ENCODE measurements at regions not wholly inside any gene's neighbourhood (a gene's known extent, or its start where the extent isn't known, plus 50 kb on each side); places are given as distances from the start of the nearest gene placed in this dataset.

DNA sequence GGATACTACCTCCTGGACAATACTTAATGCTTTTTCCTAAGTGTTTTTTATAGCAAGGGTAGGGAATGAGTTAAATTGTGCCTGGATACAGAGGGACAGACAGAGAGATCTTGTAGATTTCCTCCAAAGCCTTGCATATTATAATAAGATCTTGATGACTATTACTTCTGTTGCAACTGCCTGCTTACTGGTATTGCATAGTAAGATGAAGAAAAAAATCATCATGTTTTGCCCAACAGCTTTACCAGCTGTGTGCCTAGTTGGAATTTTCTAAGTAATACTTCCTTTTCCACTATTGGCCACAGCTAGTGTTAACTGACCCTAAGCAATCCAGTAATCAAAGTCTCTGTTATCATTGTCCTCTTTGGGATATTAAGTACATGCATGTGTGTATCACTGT is 139.0 kb downstream of the DCK start:
- DNase-seq = no peak
- Mint-ChIP-seq H3K27ac (no peak overlapping the region), H3K4me3 (no peak overlapping the region), H3K9me3 (no peaks in the 10 kb centered on the region), H3K4me1 (ENCODE audit: low read depth in 2 of 2) (peaks cover 0 to 4% of the 10 kb centered on the region in 2 donors), H3K27me3 (no peaks in the 10 kb centered on the region), H3K36me3 (ENCODE audit: insufficient read depth) (peaks cover 3% of the 10 kb centered on the region)
- ATAC-seq (replicated peaks) = no peak

DNA sequence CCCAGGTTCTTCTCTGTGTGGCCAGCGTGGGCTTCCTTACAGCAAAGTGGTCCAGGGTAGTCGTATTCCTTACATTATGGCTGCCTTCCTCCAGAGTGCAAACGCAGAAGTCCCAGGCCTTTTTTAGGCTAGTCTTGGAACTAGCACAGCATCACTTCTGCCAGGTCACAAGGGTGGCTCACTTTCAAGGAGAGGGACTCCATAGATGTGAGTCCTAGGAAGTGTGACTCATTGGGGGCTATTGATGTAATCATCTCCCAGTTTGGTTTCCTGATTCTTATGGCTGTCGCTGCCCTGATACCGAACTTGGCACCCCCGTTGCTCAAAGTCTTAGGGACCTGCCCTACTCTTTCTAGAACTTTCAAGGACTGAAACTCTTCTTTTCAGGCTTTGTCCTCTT is 140.0 kb downstream of the DCK start:
- ATAC-seq (replicated peaks) (no peak), DNase-seq (no peak)
- Mint-ChIP-seq H3K27me3 (no peaks in the 10 kb centered on the region), H3K9me3 (no peaks in the 10 kb centered on the region), H3K27ac (peak overlapping the region in 1 of 2 donors; percentile 63), H3K36me3 (ENCODE audit: insufficient read depth) (peaks cover 3% of the 10 kb centered on the region), H3K4me3 (no peak overlapping the region), H3K4me1 (ENCODE audit: low read depth in 2 of 2) (peaks cover 0 to 4% of the 10 kb centered on the region in 2 donors)

DNA sequence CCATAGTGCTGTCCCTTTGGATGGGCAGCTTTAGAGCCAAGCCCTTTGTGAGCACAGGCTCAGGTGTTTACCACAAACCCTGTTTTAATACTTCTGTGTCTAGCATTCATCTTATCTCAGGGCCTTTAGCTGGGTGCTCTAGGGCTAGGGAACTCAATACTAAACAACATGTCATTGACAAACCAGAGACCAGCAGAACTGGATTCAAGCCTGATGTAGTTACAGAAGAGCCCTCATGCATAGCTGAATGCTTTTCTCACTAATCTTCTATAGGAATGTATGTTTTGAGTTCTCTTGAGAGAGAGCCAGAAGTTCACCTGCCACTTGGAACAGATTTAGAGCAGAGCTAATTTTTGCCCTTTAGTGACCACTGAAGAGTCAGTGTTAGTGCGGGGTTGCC is 142.6 kb downstream of the DCK start:
- Mint-ChIP-seq H3K4me3 (no peak overlapping the region), H3K9me3 (peaks cover 0 to 12% of the 10 kb centered on the region in 2 donors), H3K36me3 (ENCODE audit: insufficient read depth) (peaks cover 9% of the 10 kb centered on the region), H3K4me1 (ENCODE audit: low read depth in 2 of 2) (peaks cover 4% of the 10 kb centered on the region in 2 donors), H3K27ac (no peak overlapping the region), H3K27me3 (no peaks in the 10 kb centered on the region)
- DNase-seq (no peak), ATAC-seq (replicated peaks) (no peak)

DNA sequence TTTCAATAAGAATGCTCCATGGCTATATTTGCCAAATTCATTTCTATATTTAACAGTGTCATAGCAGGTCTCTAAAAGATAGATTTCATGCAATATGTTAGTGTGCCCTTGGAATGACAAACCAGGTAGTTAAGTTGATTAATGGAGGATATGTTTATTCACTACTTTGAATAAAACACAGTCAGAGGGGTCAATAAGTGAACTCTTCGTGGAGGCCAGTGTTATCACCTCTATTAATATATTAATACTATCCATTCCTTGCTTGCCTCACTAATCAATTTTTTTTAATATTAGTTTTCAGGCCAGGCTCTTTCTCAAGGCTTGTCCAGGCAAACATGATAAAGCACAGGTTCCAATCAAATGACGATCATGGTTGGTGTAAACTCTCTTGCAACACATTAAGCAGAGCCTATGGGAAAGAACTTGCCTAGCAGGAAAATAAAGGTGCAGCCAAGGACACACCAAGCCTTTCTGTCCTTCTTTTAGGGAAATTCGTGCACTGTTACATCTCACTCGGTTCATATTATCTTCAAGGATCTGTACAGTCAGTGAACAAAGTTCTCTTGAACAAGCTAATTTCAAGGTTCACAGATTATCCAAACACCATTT is 144.7 kb downstream of the DCK start:
- no peak overlapping the region for H3K27ac Mint-ChIP-seq
- H3K4me3 Mint-ChIP-seq = no peak overlapping the region
- H3K9me3 Mint-ChIP-seq = peaks cover 0 to 12% of the 10 kb centered on the region in 2 donors
- no peak for ATAC-seq (replicated peaks)
- H3K4me1 Mint-ChIP-seq (ENCODE audit: low read depth in 2 of 2) = peaks cover 8 to 11% of the 10 kb centered on the region in 2 donors
- no peak for DNase-seq
- H3K27me3 Mint-ChIP-seq = no peaks in the 10 kb centered on the region
- H3K36me3 Mint-ChIP-seq (ENCODE audit: insufficient read depth) = peaks cover 6% of the 10 kb centered on the region

DNA sequence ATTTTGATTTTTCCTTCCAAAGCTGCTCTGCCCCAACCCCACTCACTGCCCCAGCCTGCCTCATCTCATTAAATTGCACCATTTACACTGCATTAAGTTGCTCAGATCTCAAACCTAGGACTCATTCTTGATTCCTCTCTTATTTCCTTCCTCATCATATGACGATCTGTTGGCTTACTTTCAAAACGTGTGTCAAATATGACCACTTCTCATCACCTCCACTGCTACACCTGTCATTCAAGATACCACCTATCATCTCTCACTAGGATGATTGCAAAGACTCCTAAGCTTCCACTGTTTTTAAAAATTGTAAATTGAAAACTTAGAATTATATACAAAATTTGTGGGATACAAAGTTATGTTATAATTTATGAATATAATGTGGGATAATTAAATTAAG is 147.1 kb downstream of the DCK start:
- no peak for ATAC-seq (replicated peaks)
- Mint-ChIP-seq H3K4me1 (ENCODE audit: low read depth in 2 of 2) (peaks cover 8 to 11% of the 10 kb centered on the region in 2 donors), H3K9me3 (peaks cover 0 to 12% of the 10 kb centered on the region in 2 donors), H3K27me3 (no peaks in the 10 kb centered on the region), H3K27ac (no peak overlapping the region), H3K4me3 (no peak overlapping the region), H3K36me3 (ENCODE audit: insufficient read depth) (peaks cover 6% of the 10 kb centered on the region)
- DNase-seq = no peak

DNA sequence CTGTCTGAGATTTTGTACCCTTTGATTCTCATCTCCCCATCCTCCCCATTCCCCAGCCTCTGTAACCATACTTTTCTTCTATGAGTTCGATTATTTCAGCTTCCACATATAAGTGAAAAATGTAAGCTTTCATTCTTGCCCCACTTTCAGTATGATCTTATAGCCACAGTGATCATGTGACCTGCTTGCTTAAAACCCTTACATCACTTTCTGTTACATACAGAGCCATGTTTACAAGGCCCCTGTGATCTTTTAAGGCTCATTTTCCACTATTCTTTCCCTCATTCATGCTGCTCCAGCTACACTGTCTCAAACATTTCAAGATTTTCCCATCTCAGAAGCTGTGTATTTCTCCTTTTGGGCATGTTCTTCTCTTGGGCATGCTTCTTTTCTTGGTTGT is 147.7 kb downstream of the DCK start:
- ATAC-seq (replicated peaks) = peak; percentile 56
- Mint-ChIP-seq H3K27me3 (no peaks in the 10 kb centered on the region), H3K36me3 (ENCODE audit: insufficient read depth) (peaks cover 6% of the 10 kb centered on the region), H3K4me1 (ENCODE audit: low read depth in 2 of 2) (peaks cover 8 to 11% of the 10 kb centered on the region in 2 donors), H3K9me3 (peaks cover 0 to 12% of the 10 kb centered on the region in 2 donors), H3K27ac (peak overlapping the region; percentile 1 to 39), H3K4me3 (no peak overlapping the region)
- no peak for DNase-seq

DNA sequence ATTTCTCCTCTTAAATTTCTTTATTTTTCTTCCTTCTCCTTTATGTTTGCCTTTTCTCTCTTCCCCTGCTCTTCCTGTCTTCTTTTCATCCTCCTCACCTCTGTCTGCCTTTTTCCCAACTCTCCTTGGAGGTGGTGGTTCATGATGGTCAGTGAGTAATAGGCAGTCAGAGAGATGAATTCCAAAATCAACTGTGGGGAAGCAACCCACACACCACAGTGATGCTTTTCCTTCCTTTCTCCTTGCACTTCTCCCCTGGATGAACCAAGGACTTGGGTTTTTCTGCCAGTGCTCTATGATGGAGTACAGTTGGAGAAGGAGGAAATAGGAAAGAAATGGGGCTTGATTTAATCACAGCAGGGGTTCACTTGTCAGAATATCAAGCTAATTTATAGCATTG is 153.8 kb downstream of the DCK start:
- Mint-ChIP-seq H3K36me3 (ENCODE audit: insufficient read depth) (no peaks in the 10 kb centered on the region), H3K4me1 (ENCODE audit: low read depth in 2 of 2) (no peaks in the 10 kb centered on the region), H3K9me3 (peaks cover 0 to 6% of the 10 kb centered on the region in 2 donors), H3K4me3 (no peak overlapping the region), H3K27me3 (no peaks in the 10 kb centered on the region), H3K27ac (no peak overlapping the region)
- no peak for ATAC-seq (replicated peaks)
- DNase-seq = no peak

DNA sequence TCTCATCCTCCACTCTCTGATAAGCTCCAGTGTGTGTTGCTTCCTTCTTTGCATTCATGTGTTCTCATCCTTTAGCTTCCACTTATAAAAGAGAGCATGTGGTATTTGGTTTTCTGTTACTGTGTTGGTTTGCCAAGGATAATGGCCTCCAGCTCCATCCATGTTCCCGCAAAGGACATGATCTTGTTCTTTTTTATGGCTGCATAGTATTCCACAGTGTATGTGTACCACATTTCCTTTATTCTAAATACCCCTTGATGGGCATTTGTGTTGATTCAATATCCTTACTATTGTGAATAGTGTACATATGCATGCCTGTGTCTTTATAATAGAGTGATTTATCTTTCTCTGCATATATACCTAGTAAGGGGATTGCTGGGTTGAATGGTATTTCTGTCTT is 155.1 kb downstream of the DCK start:
- no peak for ATAC-seq (replicated peaks)
- Mint-ChIP-seq H3K27me3 (peaks cover 0 to 2% of the 10 kb centered on the region in 2 donors), H3K36me3 (ENCODE audit: insufficient read depth) (no peaks in the 10 kb centered on the region), H3K4me3 (no peak overlapping the region), H3K27ac (no peak overlapping the region), H3K4me1 (ENCODE audit: low read depth in 2 of 2) (no peaks in the 10 kb centered on the region), H3K9me3 (peaks cover 0 to 6% of the 10 kb centered on the region in 2 donors)
- DNase-seq = no peak

DNA sequence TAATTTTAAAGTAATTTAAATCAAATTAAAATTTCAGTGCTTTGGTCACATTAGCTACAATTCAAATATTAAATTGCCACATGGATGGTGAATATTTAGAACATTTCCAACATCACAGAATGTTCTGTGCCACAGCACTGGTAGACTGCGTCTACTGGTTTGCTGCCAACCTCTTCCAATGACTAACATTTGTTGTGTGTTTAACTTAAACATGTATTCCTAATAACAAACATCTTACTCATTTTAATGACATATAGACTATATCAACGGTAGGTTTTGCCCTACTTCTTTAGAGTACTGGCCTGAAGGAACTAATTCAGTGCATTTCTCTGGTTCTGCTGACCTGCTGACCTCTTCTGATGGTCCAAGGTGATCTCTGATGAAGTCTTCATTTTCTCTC is 157.6 kb downstream of the DCK start:
- no peak overlapping the region for H3K27ac Mint-ChIP-seq
- peaks cover 0 to 6% of the 10 kb centered on the region in 2 donors for H3K9me3 Mint-ChIP-seq
- no peak for ATAC-seq (replicated peaks)
- no peaks in the 10 kb centered on the region for H3K36me3 Mint-ChIP-seq (ENCODE audit: insufficient read depth)
- H3K27me3 Mint-ChIP-seq = peaks cover 0 to 12% of the 10 kb centered on the region in 2 donors
- no peak overlapping the region for H3K4me3 Mint-ChIP-seq
- no peaks in the 10 kb centered on the region for H3K4me1 Mint-ChIP-seq (ENCODE audit: low read depth in 2 of 2)
- no peak for DNase-seq

DNA sequence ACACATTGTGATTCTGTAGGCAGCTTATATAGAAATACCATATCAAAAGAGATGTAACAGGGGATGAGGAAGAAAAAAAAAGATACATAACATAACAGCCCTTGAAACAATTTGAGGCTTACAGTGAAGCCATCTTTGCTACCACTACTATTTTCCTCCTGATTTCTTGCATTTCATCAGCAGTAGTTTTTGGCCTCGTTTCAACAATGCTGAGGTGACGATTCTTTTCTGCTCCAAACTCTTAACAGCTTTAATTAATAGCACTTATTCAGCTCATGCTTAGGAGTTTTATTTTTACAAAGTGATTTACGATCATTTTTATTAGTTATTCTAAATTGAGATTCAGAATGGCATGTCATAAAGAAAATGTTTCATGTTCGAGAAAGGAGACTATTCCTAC is 163.2 kb downstream of the DCK start:
- H3K27ac Mint-ChIP-seq = no peak overlapping the region
- H3K4me3 Mint-ChIP-seq = no peak overlapping the region
- ATAC-seq (replicated peaks) (no peak), DNase-seq (no peak)
- H3K4me1 Mint-ChIP-seq (ENCODE audit: low read depth in 2 of 2) = no peaks in the 10 kb centered on the region
- peaks cover 0 to 12% of the 10 kb centered on the region in 2 donors for H3K27me3 Mint-ChIP-seq
- no peaks in the 10 kb centered on the region for H3K9me3 Mint-ChIP-seq
- H3K36me3 Mint-ChIP-seq (ENCODE audit: insufficient read depth) = no peaks in the 10 kb centered on the region

DNA sequence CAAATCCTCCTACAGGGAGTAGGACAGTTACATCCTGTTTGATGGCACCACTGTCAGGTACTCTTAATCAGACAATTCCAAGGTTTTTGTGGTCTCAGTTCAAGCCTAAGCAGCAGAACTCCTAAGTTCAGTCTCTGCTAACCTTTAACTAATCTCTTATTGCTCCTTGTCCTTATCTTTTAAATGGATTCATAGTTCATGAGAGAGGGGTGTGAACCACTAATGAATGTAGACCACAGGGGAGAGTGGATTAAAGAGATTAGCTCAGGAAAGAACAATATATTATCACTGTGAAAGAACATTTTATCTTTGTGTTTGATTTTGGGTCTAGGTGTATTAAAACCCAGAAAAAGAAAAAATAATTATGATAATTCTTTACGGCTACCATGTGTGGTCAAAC is 168.9 kb downstream of the DCK start:
- Mint-ChIP-seq H3K9me3 (no peaks in the 10 kb centered on the region), H3K27me3 (peaks cover 0 to 5% of the 10 kb centered on the region in 2 donors), H3K36me3 (ENCODE audit: insufficient read depth) (no peaks in the 10 kb centered on the region), H3K4me1 (ENCODE audit: low read depth in 2 of 2) (no peaks in the 10 kb centered on the region), H3K27ac (no peak overlapping the region), H3K4me3 (no peak overlapping the region)
- DNase-seq (no peak), ATAC-seq (replicated peaks) (no peak)

DNA sequence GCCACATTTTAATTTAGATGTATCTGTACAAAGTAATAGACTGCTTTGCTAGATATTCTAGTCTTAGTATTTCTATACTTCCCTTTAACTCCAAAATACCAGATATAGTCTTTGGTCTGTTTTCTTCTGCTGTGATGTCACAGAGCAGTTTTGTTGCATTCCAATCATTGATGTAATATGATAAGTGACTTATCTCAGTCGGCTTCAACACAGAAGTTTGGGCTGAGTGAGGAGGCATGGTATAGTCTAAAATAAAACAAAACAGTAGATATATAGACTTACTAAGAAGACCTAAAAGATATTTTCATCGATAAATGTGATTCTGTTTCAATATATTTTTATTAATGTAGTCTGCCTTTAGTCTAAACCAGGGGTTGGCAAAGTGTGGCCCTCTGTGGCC is 169.9 kb downstream of the DCK start:
- Mint-ChIP-seq H3K27ac (no peak overlapping the region), H3K36me3 (ENCODE audit: insufficient read depth) (no peaks in the 10 kb centered on the region), H3K27me3 (peaks cover 0 to 5% of the 10 kb centered on the region in 2 donors), H3K4me1 (ENCODE audit: low read depth in 2 of 2) (no peaks in the 10 kb centered on the region), H3K4me3 (no peak overlapping the region), H3K9me3 (no peaks in the 10 kb centered on the region)
- DNase-seq = no peak
- no peak for ATAC-seq (replicated peaks)

DNA sequence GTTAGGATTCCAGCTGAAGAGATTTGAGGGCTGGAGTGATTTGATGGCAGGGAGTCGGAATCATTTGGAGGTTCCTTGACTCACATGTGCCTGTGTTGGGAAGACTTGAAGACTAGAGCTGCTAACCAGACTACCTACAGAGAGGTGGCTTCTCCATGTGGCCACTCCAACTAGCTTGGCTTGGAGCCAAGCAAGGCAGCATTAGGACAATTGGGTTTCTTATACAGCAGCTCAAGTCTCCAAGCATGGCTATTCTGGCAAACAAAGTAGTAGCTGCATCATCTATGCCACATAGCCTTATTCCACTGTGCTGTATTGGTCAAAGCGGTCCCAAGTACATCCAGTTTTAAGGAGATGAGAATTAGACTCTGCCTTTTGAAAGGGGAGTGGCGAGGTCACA is 171.7 kb upstream of the SLC4A4 start:
- no peak overlapping the region for H3K4me3 Mint-ChIP-seq
- DNase-seq (no peak), ATAC-seq (replicated peaks) (no peak)
- H3K4me1 Mint-ChIP-seq (ENCODE audit: low read depth in 2 of 2) = no peaks in the 10 kb centered on the region
- peaks cover 0 to 5% of the 10 kb centered on the region in 2 donors for H3K27me3 Mint-ChIP-seq
- H3K27ac Mint-ChIP-seq = no peak overlapping the region
- H3K36me3 Mint-ChIP-seq (ENCODE audit: insufficient read depth) = no peaks in the 10 kb centered on the region
- no peaks in the 10 kb centered on the region for H3K9me3 Mint-ChIP-seq

DNA sequence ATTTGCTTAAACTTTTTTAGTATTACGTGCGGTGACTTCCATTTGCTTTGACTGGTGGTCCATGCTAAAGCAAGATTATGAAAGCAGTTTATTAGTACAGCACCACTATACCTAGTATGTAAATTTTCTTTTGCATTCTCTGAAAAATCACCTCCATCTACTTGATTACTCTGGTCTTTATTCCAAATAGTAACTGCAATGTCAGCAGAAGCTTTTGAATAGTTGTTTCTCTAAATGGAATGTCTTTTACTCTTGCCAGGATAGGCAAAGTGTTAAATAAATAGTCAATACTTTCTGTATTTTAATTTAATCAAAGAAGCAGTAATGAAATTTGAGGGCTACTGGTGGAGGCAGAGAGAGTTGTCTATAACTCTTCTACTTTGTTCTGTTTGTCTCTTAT is 167.2 kb upstream of the SLC4A4 start:
- Mint-ChIP-seq H3K4me1 (ENCODE audit: low read depth in 2 of 2) (no peaks in the 10 kb centered on the region), H3K27ac (no peak overlapping the region), H3K27me3 (peaks cover 0 to 5% of the 10 kb centered on the region in 2 donors), H3K9me3 (no peaks in the 10 kb centered on the region), H3K4me3 (no peak overlapping the region), H3K36me3 (ENCODE audit: insufficient read depth) (no peaks in the 10 kb centered on the region)
- DNase-seq (no peak), ATAC-seq (replicated peaks) (no peak)

DNA sequence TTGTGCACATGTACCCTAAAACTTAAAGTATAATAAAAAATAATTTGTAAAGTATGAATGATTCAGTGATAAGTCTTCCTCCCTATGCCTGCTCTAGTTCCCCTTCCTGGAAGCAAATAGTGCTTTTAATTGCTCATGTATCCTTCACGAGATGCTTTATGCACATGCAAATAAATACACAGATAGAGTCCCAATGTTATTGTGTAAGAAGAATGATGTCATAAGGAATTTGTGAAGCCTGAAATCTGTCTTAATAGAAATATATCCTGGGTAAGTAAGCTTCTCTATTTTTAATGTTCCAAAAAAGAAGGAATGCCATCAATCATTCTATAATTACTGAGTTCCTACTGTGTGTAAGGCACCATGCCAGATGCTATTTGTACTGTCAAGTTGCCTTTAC is 157.5 kb upstream of the SLC4A4 start:
- no peak for DNase-seq
- Mint-ChIP-seq H3K36me3 (ENCODE audit: insufficient read depth) (peaks cover 5% of the 10 kb centered on the region), H3K27ac (no peak overlapping the region), H3K4me3 (no peak overlapping the region), H3K4me1 (ENCODE audit: low read depth in 2 of 2) (peaks cover 12 to 17% of the 10 kb centered on the region in 2 donors), H3K27me3 (no peaks in the 10 kb centered on the region), H3K9me3 (no peaks in the 10 kb centered on the region)
- no peak for ATAC-seq (replicated peaks)

Measured in effector memory CD8-positive, alpha-beta T cell (primary cell).